CD4-positive, alpha-beta memory T cell (primary cell): ENCODE measurements at regions not wholly inside any gene's neighbourhood (a gene's known extent, or its start where the extent isn't known, plus 50 kb on each side); places are given as distances from the start of the nearest gene placed in this dataset.

Source experiments
- CTCF ChIA-PET: fragments of 350-600 bp; sonication (Branson Sonifier 250); formaldehyde crosslinking; loops from one replicate; lab custom pipeline; 2021; ENCODE audit warnings: inconsistent platforms; ENCODE audit not compliant: partially characterized antibody; lab: Charles Lee
- POLR2A ChIA-PET: fragments of 350-600 bp; sonication (Branson Sonifier 250); formaldehyde crosslinking; loops from one replicate; lab custom pipeline; 2021; ENCODE audit not compliant: partially characterized antibody; lab: Charles Lee
- DNase-seq, 5 donors: peaks; one replicate each; pipeline versions ENCODE4 v3.0.0 to v3.0.0-alpha.2; 2020 to 2022; ENCODE audit warnings: mixed read lengths in 1 of 5
- H3K27ac ChIP-seq: one replicate; pipeline ENCODE4 v1.7.0; 2013; ENCODE audit warnings: low read depth, low read length
- H3K27me3 ChIP-seq: 2 replicates; pipeline ENCODE4 v1.7.0; 2013; ENCODE audit warnings: mild to moderate bottlenecking, low read length, moderate library complexity; ENCODE audit not compliant: insufficient read depth
- H3K36me3 ChIP-seq: 2 replicates; pipeline ENCODE4 v1.7.0; 2013; ENCODE audit warnings: mild to moderate bottlenecking, low read length, moderate library complexity; ENCODE audit not compliant: insufficient read depth
- H3K4me1 ChIP-seq: 2 replicates; pipeline ENCODE4 v1.7.0; 2013; ENCODE audit warnings: mild to moderate bottlenecking, low read length, moderate library complexity; ENCODE audit not compliant: insufficient read depth
- H3K4me3 ChIP-seq, 2 donors: one replicate each; pipeline ENCODE4 v1.7.0; 2013; ENCODE audit warnings: low read length in 2 of 2, mild to moderate bottlenecking in 1 of 2
- H3K9me3 ChIP-seq, 2 donors: one replicate each; pipeline ENCODE4 v1.7.0; 2013; ENCODE audit warnings: low read length in 2 of 2, control low read depth in 1 of 2; ENCODE audit not compliant: control insufficient read depth in 1 of 2
- H3K27ac Mint-ChIP-seq, 7 donors: one replicate each; pipeline ENCODE4 v1.8.0; 2020 to 2021; ENCODE audit warnings: mixed read lengths in 7 of 7, mild to moderate bottlenecking in 6 of 7, inconsistent platforms in 3 of 7, moderate library complexity in 3 of 7
- H3K27me3 Mint-ChIP-seq, 2 donors: one replicate each; pipeline ENCODE4 v1.8.0; 2020 to 2021; ENCODE audit warnings: mixed read lengths in 2 of 2
- H3K36me3 Mint-ChIP-seq, 2 donors: one replicate each; pipeline ENCODE4 v1.8.0; 2020 to 2021; ENCODE audit warnings: mixed read lengths in 2 of 2, inconsistent platforms in 1 of 2, mild to moderate bottlenecking in 1 of 2
- H3K4me1 Mint-ChIP-seq, 4 donors: one replicate each; pipeline ENCODE4 v1.8.0; 2020 to 2021; ENCODE audit warnings: mixed read lengths in 4 of 4, mild to moderate bottlenecking in 1 of 4
- H3K4me3 Mint-ChIP-seq, 8 donors: one replicate each; pipeline ENCODE4 v1.8.0; 2020 to 2021; ENCODE audit warnings: mixed read lengths in 8 of 8, mild to moderate bottlenecking in 7 of 8, moderate library complexity in 6 of 8, inconsistent platforms in 3 of 8
- H3K9me3 Mint-ChIP-seq, 8 donors: one replicate each; pipeline ENCODE4 v1.8.0; 2020 to 2021; ENCODE audit warnings: mixed read lengths in 8 of 8, mild to moderate bottlenecking in 5 of 8, inconsistent platforms in 3 of 8, moderate library complexity in 1 of 8
- intact Hi-C: fragments of 100-400 bp; cut with micrococcal nuclease; formaldehyde crosslinking; loops from one replicate; pipeline ENCODE4 v1.15.1; 2023

DNA sequence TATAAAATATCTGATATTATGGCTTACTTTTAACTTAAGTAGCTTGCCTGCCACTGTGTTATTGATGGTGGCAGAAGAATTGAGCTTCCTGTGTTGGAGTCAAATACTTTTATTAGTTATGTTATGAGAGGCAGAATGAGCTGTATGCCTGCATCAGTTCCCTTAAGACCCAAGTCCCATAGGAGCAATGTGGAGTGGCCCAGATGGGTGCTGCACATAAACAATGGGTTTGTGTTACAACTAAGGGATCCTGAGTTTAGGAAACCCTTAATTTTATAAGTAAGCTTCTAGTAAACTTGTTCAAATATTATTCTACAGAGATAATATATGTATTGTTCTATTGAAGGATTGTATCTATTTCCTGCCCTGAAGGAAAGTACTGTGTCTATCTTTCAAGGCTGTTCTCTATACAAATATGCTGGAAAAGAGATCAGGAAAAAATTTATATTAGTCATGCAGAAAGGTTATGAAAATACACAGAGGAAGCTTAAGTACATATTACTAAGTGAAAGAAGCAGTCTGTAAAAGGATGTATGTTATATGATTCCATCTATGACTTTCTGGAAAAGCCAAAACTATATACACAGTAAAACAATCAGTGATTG lies 2018.0 kb upstream of the PCDH20 start:
- POLR2A ChIA-PET, result no interaction called here
- Mint-ChIP-seq H3K4me3 (no peak overlapping the region), H3K27me3 (no peaks in the 10 kb centered on the region), H3K4me1 (no peaks in the 10 kb centered on the region), H3K27ac (no peak overlapping the region), H3K9me3 (peaks cover 0 to 4% (median 2%) of the 10 kb centered on the region in 8 donors), H3K36me3 (no peaks in the 10 kb centered on the region)
- Histone ChIP-seq H3K27ac (no peak overlapping the region), H3K9me3 (no peaks in the 10 kb centered on the region), H3K27me3 (no peaks in the 10 kb centered on the region), H3K4me3 (no peak overlapping the region), H3K4me1 (no peaks in the 10 kb centered on the region), H3K36me3 (no peaks in the 10 kb centered on the region)
- DNase-seq, result no peak
- intact Hi-C loops, result no loop called here
- CTCF ChIA-PET, result interaction anchor here (1.0 kb wide), 1 partner anchor 10 kb away, joined by 3 read pairs; no protein-coding TSS in a partner anchor

- POLR2A ChIA-PET, result no interaction called here
- CTCF ChIA-PET, result no interaction called here
- no peaks in the 10 kb centered on the region for H3K36me3 Mint-ChIP-seq
- H3K27me3 Mint-ChIP-seq, result no peaks in the 10 kb centered on the region
- no peak for DNase-seq
- H3K4me3 Mint-ChIP-seq, result no peak overlapping the region
- H3K27ac ChIP-seq, result no peak overlapping the region
- no peak overlapping the region for H3K27ac Mint-ChIP-seq
- no peaks in the 10 kb centered on the region for H3K4me1 Mint-ChIP-seq
- intact Hi-C loops, result no loop called here
- no peak overlapping the region for H3K4me3 ChIP-seq
- H3K4me1 ChIP-seq, result no peaks in the 10 kb centered on the region
- H3K27me3 ChIP-seq, result no peaks in the 10 kb centered on the region
- peaks cover 0 to 21% (median 8%) of the 10 kb centered on the region in 8 donors for H3K9me3 Mint-ChIP-seq
- peaks cover 0 to 3% of the 10 kb centered on the region in 2 donors for H3K9me3 ChIP-seq
- no peaks in the 10 kb centered on the region for H3K36me3 ChIP-seq
Measured at GRCh38 chr13:63427170-63427569, 2011.5 kb upstream of the PCDH20 start.

DNA sequence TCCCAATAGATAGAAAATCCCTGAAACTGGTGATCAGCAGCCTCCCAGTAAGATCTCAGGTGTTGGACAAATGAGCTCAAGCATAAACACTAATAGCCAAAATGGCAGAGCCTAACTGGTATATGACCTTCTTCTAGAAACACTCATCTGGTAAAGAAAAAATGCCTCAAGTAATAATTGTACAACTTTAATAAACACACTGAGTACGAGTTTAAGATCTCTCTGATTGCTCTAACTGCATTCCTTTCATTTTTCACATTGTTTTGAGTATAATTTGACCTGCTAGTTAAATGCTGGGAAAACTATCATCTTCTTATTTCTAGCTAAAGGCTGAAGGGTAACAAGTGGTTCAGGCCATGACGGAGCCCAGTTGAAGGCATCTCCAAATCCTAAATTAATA lies 2009.5 kb upstream of the PCDH20 start:
- H3K27ac Mint-ChIP-seq, result no peak overlapping the region
- DNase-seq, result no peak

GRCh38 chr13:63421123-63421522 lies 2005.5 kb upstream of the PCDH20 start:
- intact Hi-C loops, result no loop called here
- H3K27me3 ChIP-seq, result no peaks in the 10 kb centered on the region
- peaks cover 0 to 3% of the 10 kb centered on the region in 2 donors for H3K9me3 ChIP-seq

More for the DNA sequence above, 2009.5 kb upstream of the PCDH20 start:
- no peaks in the 10 kb centered on the region for H3K27me3 ChIP-seq
- no peaks in the 10 kb centered on the region for H3K36me3 ChIP-seq
- Mint-ChIP-seq H3K9me3 (peaks cover 0 to 21% (median 8%) of the 10 kb centered on the region in 8 donors), H3K27me3 (no peaks in the 10 kb centered on the region), H3K4me1 (no peaks in the 10 kb centered on the region), H3K4me3 (no peak overlapping the region), H3K36me3 (no peaks in the 10 kb centered on the region)
- no peak overlapping the region for H3K4me3 ChIP-seq
- ChIA-PET POLR2A (no interaction called here), CTCF (no interaction called here)
- H3K4me1 ChIP-seq, result no peaks in the 10 kb centered on the region
- no peak overlapping the region for H3K27ac ChIP-seq
- peaks cover 0 to 3% of the 10 kb centered on the region in 2 donors for H3K9me3 ChIP-seq
- intact Hi-C loops, result no loop called here

DNA sequence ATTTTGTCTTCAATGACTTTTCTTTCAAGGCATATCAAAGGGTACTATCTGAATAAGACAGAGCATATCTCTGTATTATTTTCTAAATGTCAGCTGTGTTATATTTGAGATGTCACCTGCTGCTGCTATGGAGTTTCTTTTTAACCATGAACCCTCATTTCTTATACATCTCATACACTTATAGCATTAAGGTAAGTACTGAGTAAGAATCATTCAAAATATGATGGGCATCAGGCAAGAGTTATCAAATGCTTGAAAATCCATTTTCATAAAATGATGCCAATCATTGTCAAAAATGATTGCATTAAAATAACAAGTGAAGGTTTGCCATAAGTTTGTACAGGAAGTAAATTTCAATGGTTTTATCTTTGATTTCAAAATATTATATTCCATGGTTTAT lies 2005.0 kb upstream of the PCDH20 start:
- no peak overlapping the region for H3K4me3 Mint-ChIP-seq
- H3K27ac Mint-ChIP-seq, result no peak overlapping the region
- H3K27me3 Mint-ChIP-seq, result no peaks in the 10 kb centered on the region
- H3K9me3 ChIP-seq, result peaks cover 0 to 3% of the 10 kb centered on the region in 2 donors
- no peaks in the 10 kb centered on the region for H3K4me1 Mint-ChIP-seq
- H3K9me3 Mint-ChIP-seq, result peaks cover 0 to 20% (median 10%) of the 10 kb centered on the region in 8 donors
- H3K4me1 ChIP-seq, result no peaks in the 10 kb centered on the region
- no peak overlapping the region for H3K27ac ChIP-seq
- no peak overlapping the region for H3K4me3 ChIP-seq
- no peak for DNase-seq
- no peaks in the 10 kb centered on the region for H3K36me3 ChIP-seq
- intact Hi-C loops, result no loop called here
- H3K27me3 ChIP-seq, result no peaks in the 10 kb centered on the region
- POLR2A ChIA-PET, result no interaction called here
- H3K36me3 Mint-ChIP-seq, result no peaks in the 10 kb centered on the region
- CTCF ChIA-PET, result no interaction called here

More at GRCh38 chr13:63421123-63421522, 2005.5 kb upstream of the PCDH20 start:
- H3K9me3 Mint-ChIP-seq, result peaks cover 0 to 19% (median 10%) of the 10 kb centered on the region in 8 donors
- no peaks in the 10 kb centered on the region for H3K27me3 Mint-ChIP-seq
- H3K4me1 ChIP-seq, result no peaks in the 10 kb centered on the region
- no peak overlapping the region for H3K4me3 Mint-ChIP-seq
- ChIA-PET POLR2A (no interaction called here), CTCF (no interaction called here)
- DNase-seq, result no peak
- no peaks in the 10 kb centered on the region for H3K36me3 Mint-ChIP-seq
- H3K27ac Mint-ChIP-seq, result no peak overlapping the region
- H3K4me1 Mint-ChIP-seq, result no peaks in the 10 kb centered on the region
- H3K36me3 ChIP-seq, result no peaks in the 10 kb centered on the region
- no peak overlapping the region for H3K27ac ChIP-seq
- no peak overlapping the region for H3K4me3 ChIP-seq

GRCh38 chr13:63414247-63414646 lies 1998.6 kb upstream of the PCDH20 start:
- Histone ChIP-seq H3K4me1 (no peaks in the 10 kb centered on the region), H3K27ac (no peak overlapping the region), H3K36me3 (no peaks in the 10 kb centered on the region), H3K4me3 (no peak overlapping the region), H3K27me3 (no peaks in the 10 kb centered on the region), H3K9me3 (no peaks in the 10 kb centered on the region)
- no peaks in the 10 kb centered on the region for H3K36me3 Mint-ChIP-seq
- H3K9me3 Mint-ChIP-seq, result peaks cover 0 to 13% (median 4%) of the 10 kb centered on the region in 8 donors
- no peak for DNase-seq
- H3K27me3 Mint-ChIP-seq, result no peaks in the 10 kb centered on the region
- CTCF ChIA-PET, result no interaction called here
- H3K4me1 Mint-ChIP-seq, result no peaks in the 10 kb centered on the region
- intact Hi-C loops, result no loop called here
- no peak overlapping the region for H3K27ac Mint-ChIP-seq
- H3K4me3 Mint-ChIP-seq, result no peak overlapping the region
- POLR2A ChIA-PET, result no interaction called here

- no peaks in the 10 kb centered on the region for H3K27me3 ChIP-seq
- Mint-ChIP-seq H3K9me3 (peaks cover 0 to 12% (median 6%) of the 10 kb centered on the region in 8 donors), H3K27ac (no peak overlapping the region), H3K27me3 (no peaks in the 10 kb centered on the region), H3K4me1 (no peaks in the 10 kb centered on the region), H3K4me3 (no peak overlapping the region), H3K36me3 (no peaks in the 10 kb centered on the region)
- H3K27ac ChIP-seq, result no peak overlapping the region
- intact Hi-C loops, result no loop called here
- H3K4me3 ChIP-seq, result no peak overlapping the region
- CTCF ChIA-PET, result no interaction called here
- no peaks in the 10 kb centered on the region for H3K4me1 ChIP-seq
- H3K36me3 ChIP-seq, result no peaks in the 10 kb centered on the region
- DNase-seq, result no peak
- POLR2A ChIA-PET, result no interaction called here
- no peaks in the 10 kb centered on the region for H3K9me3 ChIP-seq
Measured at GRCh38 chr13:63409791-63410351, 1994.2 kb upstream of the PCDH20 start.
